MM.1S (cell line): ENCODE measurements at regions not wholly inside any gene's neighbourhood (a gene's known extent, or its start where the extent isn't known, plus 50 kb on each side); places are given as distances from the start of the nearest gene placed in this dataset.

Experiments
- EZH2 ChIP-seq: fragments of 300-600 bp; sonication (generic); optimal IDR thresholded peaks from 2 replicates; pipeline ENCODE3; 2017; ENCODE audit warnings: low read depth, mild to moderate bottlenecking, antibody characterized with exemption, low read length, mixed read lengths
- EZH2phosphoT487 ChIP-seq: fragments of 300-600 bp; sonication (generic); IDR thresholded peaks from 2 replicates; pipeline ENCODE4 v1.6.1; 2018; ENCODE audit warnings: antibody characterized with exemption, low read length
- TF ChIP-seq, protein P1 (sequence below): fragments of 300-600 bp; sonication (generic); IDR thresholded peaks from 2 replicates; pipeline ENCODE4 v1.5.1; 2016; ENCODE audit warnings: antibody characterized with exemption, low read length, mixed read lengths

DNA sequence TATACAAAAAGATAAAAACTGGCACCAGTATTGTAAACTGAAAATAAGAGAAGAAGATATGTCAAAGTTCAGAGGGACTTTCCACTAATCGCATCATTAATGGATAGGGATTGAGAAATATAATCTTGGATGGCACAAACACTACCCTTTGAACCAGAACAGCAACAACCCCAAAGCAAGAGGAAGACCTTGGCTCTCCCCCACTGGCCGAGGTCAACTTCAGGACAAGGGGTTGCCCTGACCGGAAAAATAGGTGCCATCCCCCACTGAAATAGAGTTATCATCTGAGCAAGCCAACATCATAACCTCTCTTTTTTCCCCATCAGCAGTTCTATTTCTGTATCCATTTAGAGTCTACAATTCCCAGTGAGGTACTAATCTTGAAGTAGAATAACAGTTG is 72.4 kb upstream of the PCED1B start:
- TF ChIP-seq, protein P1, sequence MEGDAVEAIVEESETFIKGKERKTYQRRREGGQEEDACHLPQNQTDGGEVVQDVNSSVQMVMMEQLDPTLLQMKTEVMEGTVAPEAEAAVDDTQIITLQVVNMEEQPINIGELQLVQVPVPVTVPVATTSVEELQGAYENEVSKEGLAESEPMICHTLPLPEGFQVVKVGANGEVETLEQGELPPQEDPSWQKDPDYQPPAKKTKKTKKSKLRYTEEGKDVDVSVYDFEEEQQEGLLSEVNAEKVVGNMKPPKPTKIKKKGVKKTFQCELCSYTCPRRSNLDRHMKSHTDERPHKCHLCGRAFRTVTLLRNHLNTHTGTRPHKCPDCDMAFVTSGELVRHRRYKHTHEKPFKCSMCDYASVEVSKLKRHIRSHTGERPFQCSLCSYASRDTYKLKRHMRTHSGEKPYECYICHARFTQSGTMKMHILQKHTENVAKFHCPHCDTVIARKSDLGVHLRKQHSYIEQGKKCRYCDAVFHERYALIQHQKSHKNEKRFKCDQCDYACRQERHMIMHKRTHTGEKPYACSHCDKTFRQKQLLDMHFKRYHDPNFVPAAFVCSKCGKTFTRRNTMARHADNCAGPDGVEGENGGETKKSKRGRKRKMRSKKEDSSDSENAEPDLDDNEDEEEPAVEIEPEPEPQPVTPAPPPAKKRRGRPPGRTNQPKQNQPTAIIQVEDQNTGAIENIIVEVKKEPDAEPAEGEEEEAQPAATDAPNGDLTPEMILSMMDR = no peak
- no peak for TF ChIP-seq EZH2phosphoT487
- no peak for TF ChIP-seq EZH2
